CD14-positive monocyte (primary cell): ENCODE measurements at regions not wholly inside any gene's neighbourhood (a gene's known extent, or its start where the extent isn't known, plus 50 kb on each side); places are given as distances from the start of the nearest gene placed in this dataset.
A peak's percentile ranks its signal among the peaks of the same experiment; 100 is the strongest.

ENCODE experiments used
- DNase-seq, 3 donors: peaks; one replicate each; pipeline ENCODE4 v3.0.0-alpha.2; 2011 to 2022
- H2AFZ ChIP-seq: 2 replicates; pipeline ENCODE4 v1.6.0; 2012; ENCODE audit warnings: mild to moderate bottlenecking, low read depth, low read length, inconsistent platforms; ENCODE audit not compliant: insufficient read depth, poor library complexity, severe bottlenecking
- H3K27ac ChIP-seq, 2 donors: 1 replicate in 1 of 2; 2 replicates in 1 of 2; pipeline ENCODE4 v1.5.1; 2012 to 2013; ENCODE audit warnings: low read length in 2 of 2, control low read depth in 1 of 2, inconsistent platforms in 1 of 2, low read depth in 1 of 2, mild to moderate bottlenecking in 1 of 2
- H3K27me3 ChIP-seq, 2 donors: one replicate each; pipeline versions ENCODE4 v1.6.0 to v1.6.1; 2011 to 2013; ENCODE audit warnings: low read length in 2 of 2; ENCODE audit not compliant: control insufficient read depth in 2 of 2, insufficient read depth in 2 of 2
- H3K36me3 ChIP-seq, 2 donors: replicated peaks in 1 of 2; 1 replicate in 1 of 2; 2 replicates in 1 of 2; pipeline versions ENCODE4 v1.5.1 to v1.6.1; 2012 to 2013; ENCODE audit warnings: low read length in 2 of 2, control low read depth in 1 of 2, inconsistent platforms in 1 of 2, mild to moderate bottlenecking in 1 of 2; ENCODE audit not compliant: insufficient read depth in 2 of 2, control insufficient read depth in 1 of 2
- H3K4me1 ChIP-seq, 2 donors: 1 replicate in 1 of 2; 2 replicates in 1 of 2; pipeline versions ENCODE4 v1.5.1 to v1.6.1; 2012 to 2013; ENCODE audit warnings: low read length in 2 of 2, control low read depth in 1 of 2, inconsistent platforms in 1 of 2, mild to moderate bottlenecking in 1 of 2, moderate library complexity in 1 of 2; ENCODE audit not compliant: insufficient read depth in 2 of 2, control insufficient read depth in 1 of 2
- H3K4me2 ChIP-seq: replicated peaks from 2 replicates; pipeline ENCODE3; 2012; ENCODE audit warnings: low read length, moderate library complexity, mild to moderate bottlenecking; ENCODE audit not compliant: poor library complexity, severe bottlenecking; ENCODE audit errors: extremely low read depth
- H3K4me3 ChIP-seq, 3 experiments: fragments of 200-600 bp in 1 of 3; sonication (generic) in 1 of 3; replicated peaks in 1 of 3; 1 replicate in 2 of 3; 2 replicates in 1 of 3; pipeline ENCODE4 v1.5.1; 2011 to 2013; ENCODE audit warnings: low read length in 3 of 3, mild to moderate bottlenecking in 3 of 3, control low read depth in 2 of 3, low read depth in 2 of 3, inconsistent platforms in 1 of 3, moderate library complexity in 1 of 3
- H3K79me2 ChIP-seq: 2 replicates; pipeline ENCODE4 v1.6.0; 2012; ENCODE audit warnings: mild to moderate bottlenecking, control low read depth, inconsistent platforms, low read length, moderate library complexity; ENCODE audit not compliant: insufficient read depth
- H3K9ac ChIP-seq: 2 replicates; pipeline ENCODE4 v1.6.0; 2017; ENCODE audit warnings: low read length, mild to moderate bottlenecking; ENCODE audit not compliant: insufficient read depth, poor library complexity, severe bottlenecking
- H3K9me3 ChIP-seq, 2 donors: replicated peaks in 1 of 2; 1 replicate in 1 of 2; 2 replicates in 1 of 2; pipeline versions ENCODE4 v1.5.1 to v1.6.1; 2012 to 2013; ENCODE audit warnings: low read length in 2 of 2, control low read depth in 1 of 2; ENCODE audit not compliant: control insufficient read depth in 1 of 2, insufficient read depth in 1 of 2
- H4K20me1 ChIP-seq: 2 replicates; pipeline ENCODE4 v1.6.0; 2012; ENCODE audit warnings: mild to moderate bottlenecking, low read length, control low read depth, moderate library complexity; ENCODE audit not compliant: insufficient read depth
- H3K27ac Mint-ChIP-seq, 7 donors: one replicate each; pipeline ENCODE4 v1.8.0; 2020; ENCODE audit warnings: mild to moderate bottlenecking in 7 of 7, mixed read lengths in 7 of 7, moderate library complexity in 6 of 7, inconsistent platforms in 2 of 7
- H3K27me3 Mint-ChIP-seq, 3 donors: one replicate each; pipeline ENCODE4 v1.8.0; 2021 to 2022; ENCODE audit warnings: low read depth in 3 of 3, mild to moderate bottlenecking in 3 of 3, mixed read lengths in 3 of 3, moderate library complexity in 3 of 3, inconsistent platforms in 1 of 3
- H3K36me3 Mint-ChIP-seq, 2 donors: one replicate each; pipeline ENCODE4 v1.8.0; 2020; ENCODE audit warnings: mixed read lengths in 2 of 2, inconsistent platforms in 1 of 2, mild to moderate bottlenecking in 1 of 2
- H3K4me1 Mint-ChIP-seq: one replicate; pipeline ENCODE4 v1.8.0; 2020; ENCODE audit warnings: mild to moderate bottlenecking, mixed read lengths
- H3K4me3 Mint-ChIP-seq, 2 donors: one replicate each; pipeline ENCODE4 v1.8.0; 2020; ENCODE audit warnings: mild to moderate bottlenecking in 2 of 2, mixed read lengths in 2 of 2, moderate library complexity in 1 of 2
- H3K9me3 Mint-ChIP-seq, 7 donors: one replicate each; pipeline ENCODE4 v1.8.0; 2020 to 2022; ENCODE audit warnings: mixed read lengths in 7 of 7, mild to moderate bottlenecking in 6 of 7, moderate library complexity in 6 of 7, inconsistent platforms in 2 of 7
- CTCF ChIP-seq: fragments of 200-600 bp; IDR thresholded peaks from one replicate; pipeline ENCODE4 v1.8.0; 2022; ENCODE audit warnings: antibody characterized with exemption, mild to moderate bottlenecking
- WGBS: methylation state at CpG from one replicate; pipeline ENCODE4 v1.1.5; 2013; ENCODE audit warnings: missing lambda C conversion rate; ENCODE audit not compliant: insufficient coverage; 5-methylcytosine and 5-hydroxymethylcytosine counted together
- intact Hi-C, 2 donors: fragments of 100-400 bp; cut with micrococcal nuclease; formaldehyde crosslinking; loops; one replicate each; pipeline versions ENCODE4 v1.15.0 to v1.15.1; 2023

GRCh38 chr6:3661390-3661789 lies 90.1 kb downstream of the PXDC1 start:
- no peaks in the 10 kb centered on the region for H3K79me2 ChIP-seq
- H3K4me1 ChIP-seq = no peaks in the 10 kb centered on the region
- no peaks in the 10 kb centered on the region for H3K9me3 ChIP-seq
- no peaks in the 10 kb centered on the region for H3K36me3 ChIP-seq
- intact Hi-C loops = no loop called here
- H3K9ac ChIP-seq = no peak overlapping the region
- H3K4me3 ChIP-seq = no peak overlapping the region
- H3K27ac Mint-ChIP-seq = no peak overlapping the region
- H3K4me3 Mint-ChIP-seq = no peak overlapping the region
- no peak overlapping the region for H3K4me2 ChIP-seq
- 96% methylated on average over 5 of the region's 12 CpGs for WGBS
- H3K9me3 Mint-ChIP-seq = peaks cover 0 to 3% (median 0%) of the 10 kb centered on the region in 7 donors
- no peak overlapping the region for H2AFZ ChIP-seq
- no peak overlapping the region for H3K27ac ChIP-seq
- H3K4me1 Mint-ChIP-seq = no peaks in the 10 kb centered on the region
- H3K27me3 Mint-ChIP-seq = peaks cover 0 to 4% (median 3%) of the 10 kb centered on the region in 3 donors
- H3K27me3 ChIP-seq = no peaks in the 10 kb centered on the region
- H3K36me3 Mint-ChIP-seq = no peaks in the 10 kb centered on the region
- TF ChIP-seq CTCF = no peak
- no peak for DNase-seq
- H4K20me1 ChIP-seq = no peaks in the 10 kb centered on the region

GRCh38 chr6:3660473-3660872 lies 91.0 kb downstream of the PXDC1 start:
- no peaks in the 10 kb centered on the region for H4K20me1 ChIP-seq
- no peaks in the 10 kb centered on the region for H3K9me3 ChIP-seq
- Mint-ChIP-seq H3K4me3 (no peak overlapping the region), H3K27ac (peak overlapping the region in 1 of 7 donors; percentile 60), H3K36me3 (no peaks in the 10 kb centered on the region), H3K9me3 (peaks cover 0 to 3% (median 0%) of the 10 kb centered on the region in 7 donors), H3K4me1 (no peaks in the 10 kb centered on the region), H3K27me3 (peaks cover 0 to 3% (median 3%) of the 10 kb centered on the region in 3 donors)
- no peak for DNase-seq
- H3K36me3 ChIP-seq = no peaks in the 10 kb centered on the region
- WGBS = 90% methylated on average over 3 of the region's 8 CpGs
- no peaks in the 10 kb centered on the region for H3K27me3 ChIP-seq
- no peak for TF ChIP-seq CTCF
- no peak overlapping the region for H3K27ac ChIP-seq
- no peak overlapping the region for H3K4me2 ChIP-seq
- no peaks in the 10 kb centered on the region for H3K4me1 ChIP-seq
- intact Hi-C loops = no loop called here
- H3K79me2 ChIP-seq = no peaks in the 10 kb centered on the region
- H3K4me3 ChIP-seq = no peak overlapping the region
- H2AFZ ChIP-seq = no peak overlapping the region
- no peak overlapping the region for H3K9ac ChIP-seq
